ENCODE measurements at regions not wholly inside any gene's neighbourhood (a gene's known extent, or its start where the extent isn't known, plus 50 kb on each side); places are given as distances from the start of the nearest gene placed in this dataset.

DNA sequence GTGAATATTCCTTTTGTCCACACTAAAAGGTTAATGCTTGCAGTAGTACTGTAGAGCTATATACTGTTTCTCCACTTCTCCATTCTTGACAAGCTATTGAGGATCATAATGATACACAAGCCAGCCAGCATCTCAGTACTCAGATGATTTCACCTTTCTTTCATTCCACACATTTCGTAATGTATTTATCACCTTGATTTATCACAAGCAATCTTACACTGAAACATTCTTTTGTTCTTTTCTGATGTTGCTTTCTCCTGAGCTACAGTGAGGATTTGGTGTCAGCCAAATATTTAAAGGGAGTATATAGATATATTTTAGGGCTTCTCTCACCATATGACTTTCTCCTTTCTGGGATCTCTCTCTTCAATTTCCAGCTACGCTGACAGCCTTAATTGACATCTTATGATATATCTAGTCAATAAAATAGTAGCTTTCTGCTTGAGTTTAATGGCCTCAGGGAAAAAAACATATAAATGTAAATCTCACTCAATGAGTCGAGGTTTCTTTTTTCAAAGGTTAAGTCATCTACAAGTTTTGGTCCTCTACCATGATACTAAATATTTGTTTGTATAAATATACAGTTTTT is 1327.0 kb downstream of the NSUN3 start:
- ATAC-seq (no peak), DNase-seq (ENCODE audit: low spot score) (no peak)
- Histone ChIP-seq H3F3A (replicated peaks; ENCODE audit: low read depth) (no peaks in the 10 kb centered on the region), H3K36me3 (ENCODE audit: insufficient read depth) (no peaks in the 10 kb centered on the region), H4K20me1 (replicated peaks; ENCODE audit: insufficient read depth) (no peaks in the 10 kb centered on the region), H3K79me2 (replicated peaks; ENCODE audit: insufficient read depth) (no peaks in the 10 kb centered on the region), H2AFZ (no peak overlapping the region), H3K27me3 (ENCODE audit: insufficient read depth) (no peaks in the 10 kb centered on the region), H3K9me2 (ENCODE audit: insufficient read depth) (no peaks in the 10 kb centered on the region), H3K4me3 (no peak overlapping the region), H3K27ac (ENCODE audit: low read depth) (no peak overlapping the region), H3K4me2 (no peak overlapping the region), H3K4me1 (ENCODE audit: insufficient read depth) (no peaks in the 10 kb centered on the region)
- H3K4me3 Mint-ChIP-seq, result no peak overlapping the region
- H3K27me3 Mint-ChIP-seq (ENCODE audit: insufficient read depth, low read depth, poor library complexity), result no peaks in the 10 kb centered on the region
- TF ChIP-seq CREB1 (CRISPR knock-in tag; IDR thresholded peaks at IDR 0.05; ENCODE audit: low read depth), result no peak
- TF ChIP-seq ZNF331 (CRISPR knock-in tag; IDR thresholded peaks at IDR 0.05; ENCODE audit: low read depth), result no peak
- no peak for TF ChIP-seq EZH2 (IDR thresholded peaks at IDR 0.05; ENCODE audit: low read depth, unreplicated experiment)
- TF ChIP-seq JUNB (IDR thresholded peaks at IDR 0.05; ENCODE audit: unreplicated experiment), result no peak
- TF ChIP-seq ZNF114 (CRISPR knock-in tag; IDR thresholded peaks at IDR 0.05), result no peak
- TF ChIP-seq, protein P1, sequence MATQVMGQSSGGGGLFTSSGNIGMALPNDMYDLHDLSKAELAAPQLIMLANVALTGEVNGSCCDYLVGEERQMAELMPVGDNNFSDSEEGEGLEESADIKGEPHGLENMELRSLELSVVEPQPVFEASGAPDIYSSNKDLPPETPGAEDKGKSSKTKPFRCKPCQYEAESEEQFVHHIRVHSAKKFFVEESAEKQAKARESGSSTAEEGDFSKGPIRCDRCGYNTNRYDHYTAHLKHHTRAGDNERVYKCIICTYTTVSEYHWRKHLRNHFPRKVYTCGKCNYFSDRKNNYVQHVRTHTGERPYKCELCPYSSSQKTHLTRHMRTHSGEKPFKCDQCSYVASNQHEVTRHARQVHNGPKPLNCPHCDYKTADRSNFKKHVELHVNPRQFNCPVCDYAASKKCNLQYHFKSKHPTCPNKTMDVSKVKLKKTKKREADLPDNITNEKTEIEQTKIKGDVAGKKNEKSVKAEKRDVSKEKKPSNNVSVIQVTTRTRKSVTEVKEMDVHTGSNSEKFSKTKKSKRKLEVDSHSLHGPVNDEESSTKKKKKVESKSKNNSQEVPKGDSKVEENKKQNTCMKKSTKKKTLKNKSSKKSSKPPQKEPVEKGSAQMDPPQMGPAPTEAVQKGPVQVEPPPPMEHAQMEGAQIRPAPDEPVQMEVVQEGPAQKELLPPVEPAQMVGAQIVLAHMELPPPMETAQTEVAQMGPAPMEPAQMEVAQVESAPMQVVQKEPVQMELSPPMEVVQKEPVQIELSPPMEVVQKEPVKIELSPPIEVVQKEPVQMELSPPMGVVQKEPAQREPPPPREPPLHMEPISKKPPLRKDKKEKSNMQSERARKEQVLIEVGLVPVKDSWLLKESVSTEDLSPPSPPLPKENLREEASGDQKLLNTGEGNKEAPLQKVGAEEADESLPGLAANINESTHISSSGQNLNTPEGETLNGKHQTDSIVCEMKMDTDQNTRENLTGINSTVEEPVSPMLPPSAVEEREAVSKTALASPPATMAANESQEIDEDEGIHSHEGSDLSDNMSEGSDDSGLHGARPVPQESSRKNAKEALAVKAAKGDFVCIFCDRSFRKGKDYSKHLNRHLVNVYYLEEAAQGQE (IDR thresholded peaks at IDR 0.05; ENCODE audit: unreplicated experiment), result no peak
- TF ChIP-seq STAT1 (IDR thresholded peaks at IDR 0.05; ENCODE audit: unreplicated experiment), result no peak
- TF ChIP-seq, protein P2, sequence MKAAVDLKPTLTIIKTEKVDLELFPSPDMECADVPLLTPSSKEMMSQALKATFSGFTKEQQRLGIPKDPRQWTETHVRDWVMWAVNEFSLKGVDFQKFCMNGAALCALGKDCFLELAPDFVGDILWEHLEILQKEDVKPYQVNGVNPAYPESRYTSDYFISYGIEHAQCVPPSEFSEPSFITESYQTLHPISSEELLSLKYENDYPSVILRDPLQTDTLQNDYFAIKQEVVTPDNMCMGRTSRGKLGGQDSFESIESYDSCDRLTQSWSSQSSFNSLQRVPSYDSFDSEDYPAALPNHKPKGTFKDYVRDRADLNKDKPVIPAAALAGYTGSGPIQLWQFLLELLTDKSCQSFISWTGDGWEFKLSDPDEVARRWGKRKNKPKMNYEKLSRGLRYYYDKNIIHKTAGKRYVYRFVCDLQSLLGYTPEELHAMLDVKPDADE (IDR thresholded peaks at IDR 0.05), result no peak
- TF ChIP-seq, protein P3, sequence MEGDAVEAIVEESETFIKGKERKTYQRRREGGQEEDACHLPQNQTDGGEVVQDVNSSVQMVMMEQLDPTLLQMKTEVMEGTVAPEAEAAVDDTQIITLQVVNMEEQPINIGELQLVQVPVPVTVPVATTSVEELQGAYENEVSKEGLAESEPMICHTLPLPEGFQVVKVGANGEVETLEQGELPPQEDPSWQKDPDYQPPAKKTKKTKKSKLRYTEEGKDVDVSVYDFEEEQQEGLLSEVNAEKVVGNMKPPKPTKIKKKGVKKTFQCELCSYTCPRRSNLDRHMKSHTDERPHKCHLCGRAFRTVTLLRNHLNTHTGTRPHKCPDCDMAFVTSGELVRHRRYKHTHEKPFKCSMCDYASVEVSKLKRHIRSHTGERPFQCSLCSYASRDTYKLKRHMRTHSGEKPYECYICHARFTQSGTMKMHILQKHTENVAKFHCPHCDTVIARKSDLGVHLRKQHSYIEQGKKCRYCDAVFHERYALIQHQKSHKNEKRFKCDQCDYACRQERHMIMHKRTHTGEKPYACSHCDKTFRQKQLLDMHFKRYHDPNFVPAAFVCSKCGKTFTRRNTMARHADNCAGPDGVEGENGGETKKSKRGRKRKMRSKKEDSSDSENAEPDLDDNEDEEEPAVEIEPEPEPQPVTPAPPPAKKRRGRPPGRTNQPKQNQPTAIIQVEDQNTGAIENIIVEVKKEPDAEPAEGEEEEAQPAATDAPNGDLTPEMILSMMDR (conservative IDR thresholded peaks at IDR 0.05; ENCODE audit: low read depth in 2 of 2), result no peak
- no peak for TF ChIP-seq NANOG (IDR thresholded peaks at IDR 0.05; ENCODE audit: borderline replicate concordance)
- TF ChIP-seq, protein P4, sequence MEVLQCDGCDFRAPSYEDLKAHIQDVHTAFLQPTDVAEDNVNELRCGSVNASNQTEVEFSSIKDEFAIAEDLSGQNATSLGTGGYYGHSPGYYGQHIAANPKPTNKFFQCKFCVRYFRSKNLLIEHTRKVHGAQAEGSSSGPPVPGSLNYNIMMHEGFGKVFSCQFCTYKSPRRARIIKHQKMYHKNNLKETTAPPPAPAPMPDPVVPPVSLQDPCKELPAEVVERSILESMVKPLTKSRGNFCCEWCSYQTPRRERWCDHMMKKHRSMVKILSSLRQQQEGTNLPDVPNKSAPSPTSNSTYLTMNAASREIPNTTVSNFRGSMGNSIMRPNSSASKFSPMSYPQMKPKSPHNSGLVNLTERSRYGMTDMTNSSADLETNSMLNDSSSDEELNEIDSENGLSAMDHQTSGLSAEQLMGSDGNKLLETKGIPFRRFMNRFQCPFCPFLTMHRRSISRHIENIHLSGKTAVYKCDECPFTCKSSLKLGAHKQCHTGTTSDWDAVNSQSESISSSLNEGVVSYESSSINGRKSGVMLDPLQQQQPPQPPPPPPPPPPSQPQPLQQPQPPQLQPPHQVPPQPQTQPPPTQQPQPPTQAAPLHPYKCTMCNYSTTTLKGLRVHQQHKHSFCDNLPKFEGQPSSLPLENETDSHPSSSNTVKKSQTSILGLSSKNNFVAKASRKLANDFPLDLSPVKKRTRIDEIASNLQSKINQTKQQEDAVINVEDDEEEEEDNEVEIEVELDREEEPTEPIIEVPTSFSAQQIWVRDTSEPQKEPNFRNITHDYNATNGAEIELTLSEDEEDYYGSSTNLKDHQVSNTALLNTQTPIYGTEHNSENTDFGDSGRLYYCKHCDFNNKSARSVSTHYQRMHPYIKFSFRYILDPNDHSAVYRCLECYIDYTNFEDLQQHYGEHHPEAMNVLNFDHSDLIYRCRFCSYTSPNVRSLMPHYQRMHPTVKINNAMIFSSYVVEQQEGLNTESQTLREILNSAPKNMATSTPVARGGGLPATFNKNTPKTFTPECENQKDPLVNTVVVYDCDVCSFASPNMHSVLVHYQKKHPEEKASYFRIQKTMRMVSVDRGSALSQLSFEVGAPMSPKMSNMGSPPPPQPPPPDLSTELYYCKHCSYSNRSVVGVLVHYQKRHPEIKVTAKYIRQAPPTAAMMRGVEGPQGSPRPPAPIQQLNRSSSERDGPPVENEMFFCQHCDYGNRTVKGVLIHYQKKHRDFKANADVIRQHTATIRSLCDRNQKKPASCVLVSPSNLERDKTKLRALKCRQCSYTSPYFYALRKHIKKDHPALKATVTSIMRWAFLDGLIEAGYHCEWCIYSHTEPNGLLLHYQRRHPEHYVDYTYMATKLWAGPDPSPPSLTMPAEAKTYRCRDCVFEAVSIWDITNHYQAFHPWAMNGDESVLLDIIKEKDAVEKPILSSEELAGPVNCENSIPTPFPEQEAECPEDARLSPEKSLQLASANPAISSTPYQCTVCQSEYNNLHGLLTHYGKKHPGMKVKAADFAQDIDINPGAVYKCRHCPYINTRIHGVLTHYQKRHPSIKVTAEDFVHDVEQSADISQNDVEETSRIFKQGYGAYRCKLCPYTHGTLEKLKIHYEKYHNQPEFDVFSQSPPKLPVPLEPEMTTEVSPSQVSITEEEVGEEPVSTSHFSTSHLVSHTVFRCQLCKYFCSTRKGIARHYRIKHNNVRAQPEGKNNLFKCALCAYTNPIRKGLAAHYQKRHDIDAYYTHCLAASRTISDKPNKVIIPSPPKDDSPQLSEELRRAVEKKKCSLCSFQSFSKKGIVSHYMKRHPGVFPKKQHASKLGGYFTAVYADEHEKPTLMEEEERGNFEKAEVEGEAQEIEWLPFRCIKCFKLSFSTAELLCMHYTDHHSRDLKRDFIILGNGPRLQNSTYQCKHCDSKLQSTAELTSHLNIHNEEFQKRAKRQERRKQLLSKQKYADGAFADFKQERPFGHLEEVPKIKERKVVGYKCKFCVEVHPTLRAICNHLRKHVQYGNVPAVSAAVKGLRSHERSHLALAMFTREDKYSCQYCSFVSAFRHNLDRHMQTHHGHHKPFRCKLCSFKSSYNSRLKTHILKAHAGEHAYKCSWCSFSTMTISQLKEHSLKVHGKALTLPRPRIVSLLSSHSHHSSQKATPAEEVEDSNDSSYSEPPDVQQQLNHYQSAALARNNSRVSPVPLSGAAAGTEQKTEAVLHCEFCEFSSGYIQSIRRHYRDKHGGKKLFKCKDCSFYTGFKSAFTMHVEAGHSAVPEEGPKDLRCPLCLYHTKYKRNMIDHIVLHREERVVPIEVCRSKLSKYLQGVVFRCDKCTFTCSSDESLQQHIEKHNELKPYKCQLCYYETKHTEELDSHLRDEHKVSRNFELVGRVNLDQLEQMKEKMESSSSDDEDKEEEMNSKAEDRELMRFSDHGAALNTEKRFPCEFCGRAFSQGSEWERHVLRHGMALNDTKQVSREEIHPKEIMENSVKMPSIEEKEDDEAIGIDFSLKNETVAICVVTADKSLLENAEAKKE (CRISPR knock-in tag; IDR thresholded peaks at IDR 0.05), result no peak
- H3K4me1 Mint-ChIP-seq, result no peaks in the 10 kb centered on the region
- no peak overlapping the region for H3K27ac Mint-ChIP-seq
- H3K9me3 Mint-ChIP-seq, result no peaks in the 10 kb centered on the region
- H3K36me3 Mint-ChIP-seq (ENCODE audit: low read depth), result no peaks in the 10 kb centered on the region

Data from GM23338 (cell line).